SK-N-SH treated with all-trans-retinoic acid at 6 μM for 48 hours (cell line): ENCODE measurements at regions not wholly inside any gene's neighbourhood (a gene's known extent, or its start where the extent isn't known, plus 50 kb on each side); places are given as distances from the start of the nearest gene placed in this dataset.

Source experiments
- ATAC-seq: fragments of 200-7000 bp; cut with Tn5 transposase; 3 replicates; pipeline ENCODE4 v1.9.1; 2020; ENCODE audit warnings: mild to moderate bottlenecking, moderate library complexity
- ARNTL ChIP-seq: fragments of 450-650 bp; formaldehyde crosslinking; IDR thresholded peaks from 2 replicates; pipeline ENCODE4 v1.5.0; 2020; ENCODE audit warnings: low read depth, mild to moderate bottlenecking, moderate library complexity, borderline replicate concordance
- BACH2 ChIP-seq: fragments of 250-450 bp; sonication (Bioruptor Pico); IDR thresholded peaks from 2 replicates; pipeline ENCODE4 v1.9.0; 2021; ENCODE audit warnings: mild to moderate bottlenecking, borderline replicate concordance
- CREB5 ChIP-seq: fragments of 250-450 bp; sonication (Bioruptor Pico); IDR thresholded peaks from 2 replicates; pipeline ENCODE4 v1.5.1; 2020; ENCODE audit warnings: low read depth, mild to moderate bottlenecking, moderate library complexity
- CSDC2 ChIP-seq: fragments of 250-450 bp; sonication (Bioruptor Pico); IDR thresholded peaks from 2 replicates; pipeline ENCODE4 v1.5.0; 2020; ENCODE audit warnings: mild to moderate bottlenecking, moderate library complexity
- CSRNP3 ChIP-seq: fragments of 250-450 bp; sonication (Bioruptor Pico); IDR thresholded peaks from 2 replicates; pipeline ENCODE4 v1.5.1; 2021; ENCODE audit warnings: mild to moderate bottlenecking, moderate library complexity
- ESRRG ChIP-seq: fragments of 250-450 bp; sonication (Bioruptor Pico); IDR thresholded peaks from 2 replicates; pipeline ENCODE4 v1.6.1; 2021; ENCODE audit warnings: mild to moderate bottlenecking
- ISL1 ChIP-seq: fragments of 250-450 bp; sonication (Bioruptor Pico); IDR thresholded peaks from 2 replicates; pipeline ENCODE4 v2.1.2; 2022; ENCODE audit warnings: mild to moderate bottlenecking, moderate library complexity
- OSR1 ChIP-seq: fragments of 250-450 bp; sonication (Bioruptor Pico); IDR thresholded peaks from 2 replicates; pipeline ENCODE4 v1.8.0; 2022; ENCODE audit warnings: moderate library complexity, mild to moderate bottlenecking, inconsistent platforms
- POU6F1 ChIP-seq: fragments of 250-450 bp; sonication (Bioruptor Pico); IDR thresholded peaks from 2 replicates; pipeline ENCODE4 v1.8.0; 2021; ENCODE audit warnings: low read depth, mild to moderate bottlenecking, moderate library complexity, borderline replicate concordance
- PPARA ChIP-seq: fragments of 250-450 bp; sonication (Bioruptor Pico); IDR thresholded peaks from 2 replicates; pipeline ENCODE4 v1.5.0; 2020; ENCODE audit warnings: mild to moderate bottlenecking, borderline replicate concordance
- RARB ChIP-seq: fragments of 250-450 bp; sonication (Bioruptor Pico); IDR thresholded peaks from 2 replicates; pipeline ENCODE4 v1.8.0; 2021; ENCODE audit warnings: mild to moderate bottlenecking, moderate library complexity
- SNAI2 ChIP-seq: fragments of 250-450 bp; sonication (Bioruptor Pico); IDR thresholded peaks from 2 replicates; pipeline ENCODE4 v1.5.0; 2020; ENCODE audit warnings: mild to moderate bottlenecking, moderate library complexity
- TCF4 ChIP-seq: fragments of 250-450 bp; sonication (Bioruptor Pico); IDR thresholded peaks from 2 replicates; pipeline ENCODE4 v1.8.0; 2021; ENCODE audit warnings: mild to moderate bottlenecking, moderate library complexity, borderline replicate concordance
- TOX ChIP-seq: fragments of 250-450 bp; sonication (Bioruptor Pico); IDR thresholded peaks from 2 replicates; pipeline ENCODE4 v1.8.0; 2021; ENCODE audit warnings: mild to moderate bottlenecking, moderate library complexity, borderline replicate concordance
- TSHZ2 ChIP-seq: fragments of 250-450 bp; sonication (Bioruptor Pico); IDR thresholded peaks from 2 replicates; pipeline ENCODE4 v1.5.0; 2020; ENCODE audit warnings: mild to moderate bottlenecking, moderate library complexity
- ZC3H10 ChIP-seq: fragments of 250-450 bp; sonication (Bioruptor Pico); IDR thresholded peaks from 2 replicates; pipeline ENCODE4 v1.5.1; 2021; ENCODE audit warnings: mild to moderate bottlenecking, moderate library complexity
- ZFP3 ChIP-seq: fragments of 250-450 bp; sonication (Bioruptor Pico); IDR thresholded peaks from 2 replicates; pipeline ENCODE4 v1.5.0; 2020; ENCODE audit warnings: mild to moderate bottlenecking, moderate library complexity
- ZFP30 ChIP-seq: fragments of 450-650 bp; formaldehyde crosslinking; IDR thresholded peaks from 2 replicates; pipeline ENCODE4 v1.5.0; 2022; ENCODE audit warnings: mild to moderate bottlenecking, moderate library complexity
- ZNF565 ChIP-seq: fragments of 450-650 bp; formaldehyde crosslinking; conservative IDR thresholded peaks from 2 replicates; pipeline ENCODE4 v1.5.0; 2020; ENCODE audit warnings: low read depth, mild to moderate bottlenecking, moderate library complexity
- ZNF70 ChIP-seq: fragments of 450-650 bp; formaldehyde crosslinking; IDR thresholded peaks from 2 replicates; pipeline ENCODE4 v1.5.0; 2020; ENCODE audit warnings: mild to moderate bottlenecking, moderate library complexity
- ZNF8 ChIP-seq: fragments of 450-650 bp; formaldehyde crosslinking; IDR thresholded peaks from 2 replicates; pipeline ENCODE4 v1.5.0; 2020; ENCODE audit warnings: mild to moderate bottlenecking, moderate library complexity

- no peak for ATAC-seq
- TF ChIP-seq ESRRG (CRISPR knock-in tag) (no peak), SNAI2 (CRISPR knock-in tag) (no peak), ZNF8 (CRISPR knock-in tag) (no peak), TCF4 (CRISPR knock-in tag) (no peak), POU6F1 (CRISPR knock-in tag) (no peak), CSRNP3 (CRISPR knock-in tag) (no peak), CSDC2 (no peak), ZNF565 (no peak), ARNTL (CRISPR knock-in tag) (no peak), TSHZ2 (CRISPR knock-in tag) (no peak), ZFP3 (CRISPR knock-in tag) (no peak)
Observed at GRCh38 chr13:111414341-111414740, 93.9 kb downstream of the TEX29 start.

- ATAC-seq: no peak
- no peak for TF ChIP-seq ZNF565
- TF ChIP-seq ESRRG (CRISPR knock-in tag): no peak
- no peak for TF ChIP-seq ZNF8 (CRISPR knock-in tag)
Observed at GRCh38 chr13:111415246-111415645, 94.8 kb downstream of the TEX29 start.

- TF ChIP-seq ISL1 (CRISPR knock-in tag) (no peak), CREB5 (no peak), RARB (CRISPR knock-in tag) (no peak), BACH2 (CRISPR knock-in tag) (no peak), ZC3H10 (CRISPR knock-in tag) (no peak), ARNTL (CRISPR knock-in tag) (no peak), OSR1 (CRISPR knock-in tag) (no peak), TCF4 (CRISPR knock-in tag) (no peak), POU6F1 (CRISPR knock-in tag) (no peak), ZFP30 (no peak), ZNF70 (CRISPR knock-in tag) (no peak), TOX (CRISPR knock-in tag) (no peak), PPARA (CRISPR knock-in tag) (no peak), TSHZ2 (CRISPR knock-in tag) (no peak)
- no peak for ATAC-seq
Observed at GRCh38 chr13:111415765-111416164, 95.3 kb downstream of the TEX29 start.
